IMR-90 (cell line): ENCODE measurements at regions not wholly inside any gene's neighbourhood (a gene's known extent, or its start where the extent isn't known, plus 50 kb on each side); places are given as distances from the start of the nearest gene placed in this dataset.
A peak's percentile ranks its signal among the peaks of the same experiment; 100 is the strongest.

Source experiments
- ATAC-seq: fragments of 200-7000 bp; cut with Tn5 transposase; 2 replicates; pipeline ENCODE4 v1.9.1; 2020; ENCODE audit warnings: low read depth, mild to moderate bottlenecking, moderate library complexity
- BruUV-seq: library from RNA; stranded (reverse); fragments of 400-500 nt; replicated peaks from 2 replicates; lab custom pipeline; 2021; lab: Mats Ljungman, UMichigan
- CTCF ChIA-PET: fragments of 300-600 bp; formaldehyde crosslinking; extraction: SDS; loops from one replicate; lab custom pipeline; 2021; ENCODE audit warnings: antibody characterized with exemption; lab: Yijun Ruan, JAX
- POLR2A ChIA-PET: fragments of 300-600 bp; sonication (Branson Sonifier 250); formaldehyde crosslinking; loops from one replicate; lab custom pipeline; 2022; ENCODE audit warnings: antibody characterized with exemption; ENCODE audit not compliant: unreplicated experiment; lab: Charles Lee
- DNase-seq: peaks from one replicate; pipeline ENCODE4 v3.0.0; 2013
- H2AFZ ChIP-seq: replicated peaks from 2 replicates; pipeline ENCODE3; 2013; ENCODE audit warnings: low read length, mild to moderate bottlenecking; ENCODE audit not compliant: poor library complexity
- H2AK5ac ChIP-seq: 2 replicates; pipeline ENCODE4 v1.6.1; 2013; ENCODE audit warnings: low read depth, low read length, inconsistent platforms
- H2AK9ac ChIP-seq: replicated peaks from 2 replicates; pipeline ENCODE3; 2013; ENCODE audit warnings: mild to moderate bottlenecking, low read depth, low read length, moderate library complexity; ENCODE audit not compliant: poor library complexity
- H2BK120ac ChIP-seq: 2 replicates; pipeline ENCODE4 v1.6.1; 2013; ENCODE audit warnings: low read depth, low read length, inconsistent platforms
- H2BK15ac ChIP-seq: 3 replicates; pipeline ENCODE4 v1.6.1; 2013; ENCODE audit warnings: low read depth, low read length, inconsistent platforms
- H2BK20ac ChIP-seq: 2 replicates; pipeline ENCODE4 v1.6.1; 2013; ENCODE audit warnings: low read depth, mild to moderate bottlenecking, inconsistent platforms, low read length, moderate library complexity
- H2BK5ac ChIP-seq: 2 replicates; pipeline ENCODE4 v1.6.1; 2013; ENCODE audit warnings: mild to moderate bottlenecking, low read depth, low read length, inconsistent platforms; ENCODE audit not compliant: poor library complexity, severe bottlenecking
- H3K14ac ChIP-seq: replicated peaks from 2 replicates; pipeline ENCODE4 v1.6.1; 2013; ENCODE audit warnings: low read depth, low read length, inconsistent platforms
- H3K18ac ChIP-seq: 2 replicates; pipeline ENCODE4 v1.6.1; 2013; ENCODE audit warnings: low read depth, low read length, control low read depth
- H3K23ac ChIP-seq: 2 replicates; pipeline ENCODE4 v1.6.1; 2013; ENCODE audit warnings: low read depth, low read length, inconsistent platforms
- H3K27ac ChIP-seq: 2 replicates; pipeline ENCODE4 v1.5.1; 2013; ENCODE audit warnings: mild to moderate bottlenecking, control low read depth, low read length; ENCODE audit not compliant: insufficient read depth
- H3K27me3 ChIP-seq: 2 replicates; pipeline ENCODE4 v1.6.1; 2013; ENCODE audit warnings: low read length; ENCODE audit not compliant: control insufficient read depth, insufficient read depth
- H3K36me3 ChIP-seq: 2 replicates; pipeline ENCODE4 v1.6.1; 2013; ENCODE audit warnings: low read length, mixed read lengths; ENCODE audit not compliant: control insufficient read depth, insufficient read depth
- H3K4ac ChIP-seq: 2 replicates; pipeline ENCODE4 v1.6.1; 2013; ENCODE audit warnings: low read depth, low read length, inconsistent platforms
- H3K4me1 ChIP-seq: 2 replicates; pipeline ENCODE4 v1.6.1; 2013; ENCODE audit warnings: low read length, mixed read lengths; ENCODE audit not compliant: control insufficient read depth, insufficient read depth
- H3K4me2 ChIP-seq: 2 replicates; pipeline ENCODE4 v1.6.1; 2013; ENCODE audit warnings: low read depth, mild to moderate bottlenecking, control low read depth, low read length, moderate library complexity
- H3K4me3 ChIP-seq: 2 replicates; pipeline ENCODE4 v1.5.1; 2013; ENCODE audit warnings: low read depth, mild to moderate bottlenecking, control low read depth, low read length, moderate library complexity; ENCODE audit not compliant: insufficient read depth
- H3K56ac ChIP-seq: 2 replicates; pipeline ENCODE4 v1.6.1; 2013; ENCODE audit warnings: low read length, inconsistent platforms; ENCODE audit not compliant: insufficient read depth; ENCODE audit errors: extremely low read depth
- H3K79me1 ChIP-seq, 2 experiments: 2 replicates each; pipeline ENCODE4 v1.6.1; 2013; ENCODE audit warnings: low read length in 2 of 2, inconsistent platforms in 1 of 2, low read depth in 1 of 2
- H3K9ac ChIP-seq: 2 replicates; pipeline ENCODE4 v1.6.1; 2013; ENCODE audit warnings: low read depth, low read length, control low read depth
- H3K9me1 ChIP-seq: 2 replicates; pipeline ENCODE4 v1.6.1; 2013; ENCODE audit warnings: low read length, inconsistent platforms; ENCODE audit not compliant: insufficient read depth
- H3K9me3 ChIP-seq: 2 replicates; pipeline ENCODE4 v1.6.1; 2013; ENCODE audit warnings: low read length; ENCODE audit not compliant: control insufficient read depth, insufficient read depth
- H4K20me1 ChIP-seq: 2 replicates; pipeline ENCODE4 v1.6.1; 2013; ENCODE audit warnings: low read length, inconsistent platforms; ENCODE audit not compliant: insufficient read depth
- H4K5ac ChIP-seq: 2 replicates; pipeline ENCODE4 v1.6.1; 2013; ENCODE audit warnings: mild to moderate bottlenecking, low read depth, low read length, control low read depth
- H4K8ac ChIP-seq, 2 experiments: 2 replicates each; pipeline ENCODE4 v1.6.1; 2013; ENCODE audit warnings: low read depth in 2 of 2, low read length in 2 of 2, control low read depth in 1 of 2, inconsistent platforms in 1 of 2
- H4K91ac ChIP-seq: 2 replicates; pipeline ENCODE4 v1.6.1; 2013; ENCODE audit warnings: low read depth, low read length, inconsistent platforms; ENCODE audit not compliant: insufficient read depth
- BHLHE40 ChIP-seq: fragments of 150-350 bp; IDR thresholded peaks from 2 replicates; pipeline ENCODE4 v1.6.1; 2016; ENCODE audit warnings: mild to moderate bottlenecking, low read depth, low read length
- CEBPB ChIP-seq: IDR thresholded peaks from 2 replicates; pipeline ENCODE4 v1.6.1; 2012; ENCODE audit warnings: low read depth, low read length, improper control_type of control experiment
- CHD1 ChIP-seq: IDR thresholded peaks from 2 replicates; pipeline ENCODE4 v1.6.1; 2012; ENCODE audit warnings: low read depth, low read length, improper control_type of control experiment
- CTCF ChIP-seq: conservative IDR thresholded peaks from 2 replicates; pipeline ENCODE4 v1.5.1; 2012; ENCODE audit warnings: mild to moderate bottlenecking, low read depth, low read length, improper control_type of control experiment
- FOS ChIP-seq: fragments of 150-350 bp; IDR thresholded peaks from 2 replicates; pipeline ENCODE4 v1.6.1; 2016; ENCODE audit warnings: low read depth, low read length
- MAFK ChIP-seq: IDR thresholded peaks from 2 replicates; pipeline ENCODE4 v1.6.1; 2012; ENCODE audit warnings: low read depth, low read length, improper control_type of control experiment
- MAZ ChIP-seq: IDR thresholded peaks from 2 replicates; pipeline ENCODE4 v1.6.1; 2012; ENCODE audit warnings: low read depth, mild to moderate bottlenecking, low read length, improper control_type of control experiment, moderate library complexity, borderline replicate concordance
- MXI1 ChIP-seq: IDR thresholded peaks from 2 replicates; pipeline ENCODE4 v1.6.1; 2012; ENCODE audit warnings: low read depth, mild to moderate bottlenecking, low read length, moderate library complexity, borderline replicate concordance
- POLR2A ChIP-seq: IDR thresholded peaks from 2 replicates; pipeline ENCODE4 v1.6.1; 2012; ENCODE audit warnings: mild to moderate bottlenecking, low read depth, low read length
- RAD21 ChIP-seq: IDR thresholded peaks from 2 replicates; pipeline ENCODE4 v1.6.1; 2012; ENCODE audit warnings: low read length, improper control_type of control experiment
- RCOR1 ChIP-seq: IDR thresholded peaks from 2 replicates; pipeline ENCODE4 v1.6.1; 2012; ENCODE audit warnings: mild to moderate bottlenecking, low read length, improper control_type of control experiment; ENCODE audit not compliant: insufficient replicate concordance
- RFX5 ChIP-seq: IDR thresholded peaks from 2 replicates; pipeline ENCODE4 v1.8.0; 2012; ENCODE audit warnings: low read depth, mild to moderate bottlenecking, low read length, moderate library complexity
- SMC3 ChIP-seq: fragments of 150-350 bp; IDR thresholded peaks from 2 replicates; pipeline ENCODE4 v1.6.1; 2016; ENCODE audit warnings: low read depth, mild to moderate bottlenecking, antibody characterized with exemption, low read length, moderate library complexity
- WGBS, 2 experiments: methylation state at CpG; one replicate each; pipeline versions ENCODE4 v1.1.5 to v1.1.7; 2013; ENCODE audit warnings: missing lambda C conversion rate in 2 of 2; ENCODE audit not compliant: insufficient read length in 1 of 2; ENCODE audit errors: extremely low coverage in 2 of 2; 5-methylcytosine and 5-hydroxymethylcytosine counted together
- dilution Hi-C: fragments of 300-500 bp; cut with HindIII; formaldehyde crosslinking; loops from one replicate; pipeline ENCODE4 v1.14.3; 2018; ENCODE audit warnings: low sequenced_read_pairs; ENCODE audit not compliant: unreplicated experiment
- in situ Hi-C: fragments of 300-500 bp; cut with MboI; formaldehyde crosslinking; loops from 3 replicates; pipeline ENCODE4 v1.14.3; 2019; ENCODE audit warnings: low sequenced_read_pairs, inconsistent platforms, mixed read lengths
- intact Hi-C: fragments of 100-400 bp; cut with micrococcal nuclease; formaldehyde crosslinking; loops from 2 replicates; pipeline ENCODE4 v1.10.0; 2022
- TF ChIP-seq, protein P1 (sequence below): fragments of 150-350 bp; IDR thresholded peaks from 2 replicates; pipeline ENCODE4 v1.6.1; 2016; ENCODE audit warnings: low read depth, mild to moderate bottlenecking, low read length, moderate library complexity, borderline replicate concordance
- TF ChIP-seq, protein P2 (sequence below): fragments of 150-350 bp; IDR thresholded peaks from 2 replicates; pipeline ENCODE4 v1.6.1; 2017; ENCODE audit warnings: mild to moderate bottlenecking, antibody characterized with exemption, low read length, low read depth

- no peak overlapping the region for H2BK120ac ChIP-seq
- no peak overlapping the region for H3K14ac ChIP-seq
- peaks cover under 1% of the 10 kb centered on the region; the same call in 1 of the 2 replicates for H3K9me3 ChIP-seq
- H3K36me3 ChIP-seq: no peaks in the 10 kb centered on the region
- H3K18ac ChIP-seq: no peak overlapping the region
- no peak overlapping the region for H2AK9ac ChIP-seq
- dilution Hi-C loops (no loop called here), intact Hi-C loops (no loop called here), in situ Hi-C loops (no loop called here)
- no peak overlapping the region for H3K56ac ChIP-seq
- BruUV-seq: no TSS peak
- H3K79me1 ChIP-seq: no peaks in the 10 kb centered on the region
- H3K4me2 ChIP-seq: no peak overlapping the region
- no peaks in the 10 kb centered on the region; the same call in 1 of the 2 replicates for H4K20me1 ChIP-seq
- no peak overlapping the region for H4K8ac ChIP-seq
- H2BK15ac ChIP-seq: no peak overlapping the region
- DNase-seq: peak; percentile 48
- H3K4me3 ChIP-seq: no peak overlapping the region
- H4K91ac ChIP-seq: no peak overlapping the region
- no peak overlapping the region for H2AK5ac ChIP-seq
- H2AFZ ChIP-seq: no peak overlapping the region
- no peak overlapping the region for H3K27ac ChIP-seq
- H2BK20ac ChIP-seq: no peak overlapping the region
- ChIA-PET CTCF (no interaction called here), POLR2A (no interaction called here)
- H3K9ac ChIP-seq: no peak overlapping the region
- no peaks in the 10 kb centered on the region for H3K9me1 ChIP-seq
- no peak overlapping the region for H2BK5ac ChIP-seq
- H3K23ac ChIP-seq: no peak overlapping the region
- no peak overlapping the region for H3K4ac ChIP-seq
- no peaks in the 10 kb centered on the region for H3K4me1 ChIP-seq
- no peak overlapping the region for H4K5ac ChIP-seq
- WGBS, 2 experiments: 60% methylated on average over 2 of the region's 5 CpGs; no CpG with 5 or more reads in 1 of the 2 experiments
- ATAC-seq: no peak
- no peaks in the 10 kb centered on the region; the same call in 1 of the 2 replicates for H3K27me3 ChIP-seq
- TF ChIP-seq RCOR1: no peak
- no peak for TF ChIP-seq MXI1
- no peak for TF ChIP-seq CHD1
- TF ChIP-seq MAFK: no peak
- TF ChIP-seq, protein P1, sequence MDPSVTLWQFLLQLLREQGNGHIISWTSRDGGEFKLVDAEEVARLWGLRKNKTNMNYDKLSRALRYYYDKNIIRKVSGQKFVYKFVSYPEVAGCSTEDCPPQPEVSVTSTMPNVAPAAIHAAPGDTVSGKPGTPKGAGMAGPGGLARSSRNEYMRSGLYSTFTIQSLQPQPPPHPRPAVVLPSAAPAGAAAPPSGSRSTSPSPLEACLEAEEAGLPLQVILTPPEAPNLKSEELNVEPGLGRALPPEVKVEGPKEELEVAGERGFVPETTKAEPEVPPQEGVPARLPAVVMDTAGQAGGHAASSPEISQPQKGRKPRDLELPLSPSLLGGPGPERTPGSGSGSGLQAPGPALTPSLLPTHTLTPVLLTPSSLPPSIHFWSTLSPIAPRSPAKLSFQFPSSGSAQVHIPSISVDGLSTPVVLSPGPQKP: no peak
- TF ChIP-seq CEBPB: no peak
- no peak for TF ChIP-seq BHLHE40
- no peak for TF ChIP-seq FOS
- no peak for TF ChIP-seq POLR2A
- TF ChIP-seq MAZ: no peak
- TF ChIP-seq, protein P2, sequence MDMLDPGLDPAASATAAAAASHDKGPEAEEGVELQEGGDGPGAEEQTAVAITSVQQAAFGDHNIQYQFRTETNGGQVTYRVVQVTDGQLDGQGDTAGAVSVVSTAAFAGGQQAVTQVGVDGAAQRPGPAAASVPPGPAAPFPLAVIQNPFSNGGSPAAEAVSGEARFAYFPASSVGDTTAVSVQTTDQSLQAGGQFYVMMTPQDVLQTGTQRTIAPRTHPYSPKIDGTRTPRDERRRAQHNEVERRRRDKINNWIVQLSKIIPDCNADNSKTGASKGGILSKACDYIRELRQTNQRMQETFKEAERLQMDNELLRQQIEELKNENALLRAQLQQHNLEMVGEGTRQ: no peak
- no peak for TF ChIP-seq SMC3
- TF ChIP-seq CTCF: no peak
- no peak for TF ChIP-seq RAD21
- no peak for TF ChIP-seq RFX5
These were observed 200.0 kb downstream of the MATN1 start for GRCh38 chr1:30523055-30524020.
